GM12873 (cell line): ENCODE measurements at regions not wholly inside any gene's neighbourhood (a gene's known extent, or its start where the extent isn't known, plus 50 kb on each side); places are given as distances from the start of the nearest gene placed in this dataset.

ENCODE experiments used
- TF ChIP-seq, protein P1 (sequence below): IDR thresholded peaks from 2 replicates; pipeline ENCODE4 v1.5.1; 2012; ENCODE audit warnings: low read depth, mild to moderate bottlenecking, moderate library complexity, low read length, control low read depth; ENCODE audit not compliant: insufficient read depth; ENCODE audit errors: missing control alignments

- TF ChIP-seq, protein P1, sequence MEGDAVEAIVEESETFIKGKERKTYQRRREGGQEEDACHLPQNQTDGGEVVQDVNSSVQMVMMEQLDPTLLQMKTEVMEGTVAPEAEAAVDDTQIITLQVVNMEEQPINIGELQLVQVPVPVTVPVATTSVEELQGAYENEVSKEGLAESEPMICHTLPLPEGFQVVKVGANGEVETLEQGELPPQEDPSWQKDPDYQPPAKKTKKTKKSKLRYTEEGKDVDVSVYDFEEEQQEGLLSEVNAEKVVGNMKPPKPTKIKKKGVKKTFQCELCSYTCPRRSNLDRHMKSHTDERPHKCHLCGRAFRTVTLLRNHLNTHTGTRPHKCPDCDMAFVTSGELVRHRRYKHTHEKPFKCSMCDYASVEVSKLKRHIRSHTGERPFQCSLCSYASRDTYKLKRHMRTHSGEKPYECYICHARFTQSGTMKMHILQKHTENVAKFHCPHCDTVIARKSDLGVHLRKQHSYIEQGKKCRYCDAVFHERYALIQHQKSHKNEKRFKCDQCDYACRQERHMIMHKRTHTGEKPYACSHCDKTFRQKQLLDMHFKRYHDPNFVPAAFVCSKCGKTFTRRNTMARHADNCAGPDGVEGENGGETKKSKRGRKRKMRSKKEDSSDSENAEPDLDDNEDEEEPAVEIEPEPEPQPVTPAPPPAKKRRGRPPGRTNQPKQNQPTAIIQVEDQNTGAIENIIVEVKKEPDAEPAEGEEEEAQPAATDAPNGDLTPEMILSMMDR = no peak
These were observed 214.0 kb upstream of the LNX1 start for GRCh38 chr4:53805291-53805690.

GRCh38 chr4:53804719-53805118 is 213.4 kb upstream of the LNX1 start:
- TF ChIP-seq, protein P1 = peak; percentile 76

DNA sequence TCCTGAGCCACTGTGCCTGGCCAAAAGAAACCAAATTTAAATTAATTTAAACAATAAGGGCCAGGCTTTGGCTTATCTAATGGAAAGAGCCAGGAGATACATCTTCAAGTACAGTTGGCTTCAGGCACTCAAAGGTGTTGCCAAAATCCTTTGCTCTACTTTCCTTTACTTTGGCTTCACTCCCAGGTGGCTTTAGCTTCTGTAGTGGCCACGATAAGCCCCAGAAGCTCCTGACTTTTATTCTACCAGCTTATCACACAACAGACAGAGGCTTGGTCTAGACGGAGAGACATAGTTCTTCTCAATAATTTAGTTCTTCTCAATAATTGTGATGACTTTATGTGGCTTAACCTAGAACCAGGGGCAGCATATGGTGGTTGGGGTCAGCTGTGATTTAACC is 211.2 kb upstream of the LNX1 start:
- TF ChIP-seq, protein P1 = no peak

DNA sequence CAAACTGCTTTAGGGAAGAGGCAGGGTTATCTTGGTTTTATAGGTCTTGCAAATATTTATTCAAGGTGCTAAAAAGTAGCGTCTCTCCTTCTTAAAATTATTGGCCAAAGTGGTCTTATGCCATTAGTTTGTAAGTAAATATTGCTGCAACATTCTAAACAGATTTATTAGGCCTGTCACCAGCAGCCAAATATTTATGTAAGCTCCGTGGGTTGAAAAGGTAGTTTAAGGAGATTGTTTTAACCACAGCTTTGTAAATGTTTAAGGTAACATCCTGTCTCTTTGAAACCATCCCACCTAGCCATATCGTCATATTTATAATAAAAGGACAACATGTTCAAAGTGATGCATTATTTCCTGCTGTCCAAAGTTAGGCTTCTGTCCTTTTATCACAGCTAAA is 210.1 kb upstream of the LNX1 start:
- TF ChIP-seq, protein P1 = no peak

GRCh38 chr4:53800741-53801140 is 209.5 kb upstream of the LNX1 start:
- TF ChIP-seq, protein P1 = no peak

DNA sequence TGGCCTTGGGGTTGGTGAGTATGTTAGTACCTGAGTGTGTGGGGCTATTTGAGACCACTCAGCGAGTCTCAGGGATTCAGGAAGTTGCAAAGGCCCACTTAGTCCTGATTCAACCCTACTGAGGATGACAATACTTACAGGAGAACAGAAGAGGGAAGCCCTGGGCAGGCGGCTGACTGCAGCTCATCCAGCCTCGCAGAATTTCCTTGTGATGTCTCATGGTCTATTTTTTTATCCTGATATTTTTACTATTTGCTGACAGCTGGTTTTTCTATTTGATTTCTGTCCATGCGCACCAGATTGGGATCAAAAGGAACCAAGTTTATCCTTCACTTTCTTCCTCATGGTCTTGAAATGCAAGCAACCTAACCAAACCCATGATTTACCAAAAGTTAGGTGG is 201.8 kb upstream of the LNX1 start:
- TF ChIP-seq, protein P1 = no peak

GRCh38 chr4:53790286-53790685 is 199.0 kb upstream of the LNX1 start:
- TF ChIP-seq, protein P1 = no peak

DNA sequence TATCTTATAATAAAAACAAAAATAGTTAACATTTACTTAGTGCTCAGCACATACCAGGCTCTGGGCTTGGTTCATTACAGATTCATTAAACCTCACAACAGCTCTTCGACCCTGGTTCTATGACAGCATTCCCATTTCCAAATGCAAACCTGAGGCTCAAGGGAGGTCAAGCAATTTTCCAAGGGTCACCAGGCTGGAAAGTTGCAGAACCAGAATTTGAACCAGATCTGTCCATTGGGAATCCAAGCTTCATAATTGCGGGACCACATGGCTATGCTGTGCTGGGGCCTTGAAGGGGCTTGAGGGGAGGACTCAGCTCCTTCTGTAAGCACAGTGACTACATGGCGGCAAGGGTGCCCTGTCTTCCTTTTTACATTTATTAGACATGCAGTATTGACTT is 197.3 kb upstream of the LNX1 start:
- TF ChIP-seq, protein P1 = no peak
